Subcutaneous abdominal adipose tissue (tissue), 5 donors: ENCODE measurements at regions not wholly inside any gene's neighbourhood (a gene's known extent, or its start where the extent isn't known, plus 50 kb on each side); places are given as distances from the start of the nearest gene placed in this dataset.

Source experiments
- H3K27ac ChIP-seq: one replicate; pipeline ENCODE4 v1.7.0; 2013; ENCODE audit warnings: low read depth, mild to moderate bottlenecking, inconsistent platforms, low read length, moderate library complexity
- H3K27me3 ChIP-seq, 5 donors: one replicate each; pipeline ENCODE4 v1.7.0; 2013; ENCODE audit warnings: low read length in 5 of 5, inconsistent platforms in 1 of 5; ENCODE audit not compliant: control insufficient read depth in 5 of 5, insufficient read depth in 4 of 5
- H3K36me3 ChIP-seq, 5 donors: one replicate each; pipeline ENCODE4 v1.7.0; 2013; ENCODE audit warnings: low read length in 5 of 5; ENCODE audit not compliant: control insufficient read depth in 5 of 5, insufficient read depth in 5 of 5
- H3K4me1 ChIP-seq, 5 donors: one replicate each; pipeline ENCODE4 v1.7.0; 2013; ENCODE audit warnings: low read length in 5 of 5, mild to moderate bottlenecking in 3 of 5, moderate library complexity in 1 of 5; ENCODE audit not compliant: control insufficient read depth in 5 of 5, insufficient read depth in 5 of 5
- H3K4me3 ChIP-seq, 5 donors: one replicate each; pipeline ENCODE4 v1.7.0; 2013; ENCODE audit warnings: low read length in 5 of 5, low read depth in 1 of 5
- H3K9ac ChIP-seq, 5 donors: one replicate each; pipeline ENCODE4 v1.7.0; 2013; ENCODE audit warnings: low read length in 5 of 5, mild to moderate bottlenecking in 4 of 5, moderate library complexity in 3 of 5
- H3K9me3 ChIP-seq, 5 donors: one replicate each; pipeline ENCODE4 v1.7.0; 2013; ENCODE audit warnings: low read length in 5 of 5; ENCODE audit not compliant: control insufficient read depth in 5 of 5
- donor health status: healthy.
- donor health status: healthy.
- donor health status: healthy.
- donor health status: healthy.
- donor health status: healthy.

DNA sequence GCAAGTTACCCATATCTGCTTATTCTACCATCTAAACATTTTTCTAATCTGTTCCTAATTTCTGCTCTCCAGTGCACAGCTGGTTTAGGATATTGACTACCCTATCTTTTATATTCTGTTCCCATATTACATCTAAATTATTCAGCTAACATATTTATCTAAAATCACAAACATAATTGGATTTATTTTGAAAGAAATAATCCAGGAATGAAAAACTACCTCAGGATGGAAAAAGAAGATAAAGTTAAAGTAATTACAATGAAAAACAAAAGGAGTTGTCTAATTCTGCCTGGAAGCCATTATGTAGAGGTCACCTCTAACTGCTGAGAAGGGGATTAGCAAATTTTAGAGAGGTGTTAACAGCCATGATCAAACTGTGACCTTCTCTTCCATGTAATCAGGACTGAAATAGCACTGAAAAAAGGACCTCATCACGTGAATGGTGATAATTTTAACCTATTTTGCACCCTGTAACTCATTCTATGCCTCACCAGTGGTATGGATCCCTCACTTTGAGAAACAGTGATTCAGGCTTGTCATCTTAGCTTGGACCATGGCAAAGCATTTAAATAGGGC, 653.3 kb downstream of the CDH11 start:
- Histone ChIP-seq H3K9me3 (peaks cover 0 to 4% (median 0%) of the 10 kb centered on the region in 5 donors), H3K36me3 (no peaks in the 10 kb centered on the region), H3K27ac (no peak overlapping the region), H3K27me3 (no peaks in the 10 kb centered on the region), H3K9ac (no peak overlapping the region), H3K4me3 (no peak overlapping the region), H3K4me1 (no peaks in the 10 kb centered on the region)

- Histone ChIP-seq H3K4me1 (no peaks in the 10 kb centered on the region), H3K4me3 (no peak overlapping the region), H3K27me3 (no peaks in the 10 kb centered on the region), H3K9me3 (peaks cover 0 to 4% (median 0%) of the 10 kb centered on the region in 5 donors), H3K36me3 (no peaks in the 10 kb centered on the region), H3K27ac (no peak overlapping the region), H3K9ac (no peak overlapping the region)
Observed at GRCh38 chr16:64459821-64460220, 662.0 kb downstream of the CDH11 start.

- Histone ChIP-seq H3K36me3 (no peaks in the 10 kb centered on the region), H3K4me3 (no peak overlapping the region), H3K27me3 (no peaks in the 10 kb centered on the region), H3K4me1 (no peaks in the 10 kb centered on the region), H3K27ac (no peak overlapping the region), H3K9me3 (peaks cover 0 to 4% (median 0%) of the 10 kb centered on the region in 5 donors), H3K9ac (no peak overlapping the region)
Observed at GRCh38 chr16:64459402-64459801, 662.5 kb downstream of the CDH11 start.

GRCh38 chr16:64455275-64455674, 666.6 kb downstream of the CDH11 start:
- Histone ChIP-seq H3K9me3 (peaks cover 0 to 4% (median 0%) of the 10 kb centered on the region in 5 donors), H3K9ac (no peak overlapping the region)

DNA sequence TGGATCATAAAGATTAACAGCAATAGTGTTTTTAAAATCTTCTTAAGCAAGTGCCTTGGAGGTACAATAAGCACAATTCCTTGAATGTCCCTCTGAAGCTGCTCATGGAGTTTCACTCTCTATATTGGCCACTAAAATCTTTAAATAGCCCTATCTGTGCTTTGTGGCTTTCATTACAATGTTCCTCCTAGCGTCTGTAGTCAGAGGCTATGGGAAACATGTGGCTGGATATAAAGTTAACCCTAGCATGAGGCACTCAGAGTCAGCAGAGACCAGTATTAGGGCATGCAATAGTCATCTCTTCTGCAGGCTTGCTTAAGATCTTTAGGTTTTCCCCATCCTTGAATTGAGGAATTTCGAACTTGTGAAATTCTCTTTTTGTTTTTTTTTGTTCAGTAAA, 668.2 kb downstream of the CDH11 start:
- no peaks in the 10 kb centered on the region for H3K36me3 ChIP-seq
- peaks cover 0 to 4% (median 0%) of the 10 kb centered on the region in 5 donors for H3K9me3 ChIP-seq
- no peaks in the 10 kb centered on the region for H3K27me3 ChIP-seq
- no peak overlapping the region for H3K4me3 ChIP-seq
- H3K4me1 ChIP-seq: peaks cover 0 to 2% (median 0%) of the 10 kb centered on the region in 5 donors
- H3K9ac ChIP-seq: no peak overlapping the region
- no peak overlapping the region for H3K27ac ChIP-seq

More at GRCh38 chr16:64455275-64455674, 666.6 kb downstream of the CDH11 start:
- Histone ChIP-seq H3K4me1 (no peaks in the 10 kb centered on the region), H3K27me3 (no peaks in the 10 kb centered on the region), H3K36me3 (no peaks in the 10 kb centered on the region), H3K27ac (no peak overlapping the region), H3K4me3 (no peak overlapping the region)

DNA sequence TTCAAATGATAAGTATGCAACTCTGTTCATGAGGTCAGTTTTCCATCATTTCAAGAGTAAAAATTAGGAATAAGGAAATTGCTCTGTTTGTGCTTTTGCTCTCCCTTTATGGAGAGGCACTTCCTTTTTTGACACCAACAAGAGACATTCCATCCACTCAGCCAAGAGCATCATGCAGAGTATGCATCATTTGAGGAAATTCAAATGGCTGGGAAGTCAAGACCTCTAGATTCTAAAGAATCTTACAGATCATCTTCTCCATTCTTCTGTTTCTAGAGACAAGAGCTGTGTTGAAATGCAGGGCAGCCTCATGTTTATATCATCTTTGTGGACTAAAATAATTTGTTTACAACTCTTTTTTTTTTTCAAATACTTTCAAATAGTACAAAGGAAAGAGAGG, 669.4 kb downstream of the CDH11 start:
- Histone ChIP-seq H3K27ac (no peak overlapping the region), H3K4me3 (no peak overlapping the region), H3K27me3 (no peaks in the 10 kb centered on the region), H3K36me3 (no peaks in the 10 kb centered on the region), H3K9ac (no peak overlapping the region), H3K9me3 (no peaks in the 10 kb centered on the region), H3K4me1 (peaks cover 0 to 2% (median 0%) of the 10 kb centered on the region in 5 donors)

DNA sequence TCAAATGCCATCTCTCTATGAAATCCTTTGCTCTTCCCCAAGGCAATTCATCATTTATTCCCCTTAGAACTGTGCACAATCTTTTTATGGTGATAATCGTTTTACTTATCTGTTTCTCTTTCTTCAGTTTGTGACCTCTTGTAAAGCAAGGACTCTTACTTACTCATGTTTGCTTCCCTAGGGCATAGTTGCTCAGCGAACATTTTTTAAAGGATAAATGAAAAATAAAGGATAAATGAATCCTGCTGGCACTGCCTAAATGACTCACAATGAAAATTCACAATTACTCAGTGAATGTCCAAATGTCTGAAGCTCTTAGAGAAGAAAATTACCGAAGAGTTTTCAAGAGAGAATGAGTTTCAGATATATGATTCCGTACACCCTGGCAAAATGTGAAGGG, 671.7 kb downstream of the CDH11 start:
- Histone ChIP-seq H3K36me3 (no peaks in the 10 kb centered on the region), H3K9me3 (no peaks in the 10 kb centered on the region), H3K27ac (no peak overlapping the region), H3K4me3 (no peak overlapping the region), H3K4me1 (peaks cover 0 to 2% (median 0%) of the 10 kb centered on the region in 5 donors), H3K27me3 (no peaks in the 10 kb centered on the region), H3K9ac (no peak overlapping the region)

- H3K4me1 ChIP-seq: peaks cover 0 to 2% (median 0%) of the 10 kb centered on the region in 5 donors
- no peaks in the 10 kb centered on the region for H3K9me3 ChIP-seq
- H3K36me3 ChIP-seq: no peaks in the 10 kb centered on the region
- no peaks in the 10 kb centered on the region for H3K27me3 ChIP-seq
- no peak overlapping the region for H3K9ac ChIP-seq
- H3K27ac ChIP-seq: no peak overlapping the region
- H3K4me3 ChIP-seq: no peak overlapping the region
Observed at GRCh38 chr16:64449506-64449905, 672.4 kb downstream of the CDH11 start.

DNA sequence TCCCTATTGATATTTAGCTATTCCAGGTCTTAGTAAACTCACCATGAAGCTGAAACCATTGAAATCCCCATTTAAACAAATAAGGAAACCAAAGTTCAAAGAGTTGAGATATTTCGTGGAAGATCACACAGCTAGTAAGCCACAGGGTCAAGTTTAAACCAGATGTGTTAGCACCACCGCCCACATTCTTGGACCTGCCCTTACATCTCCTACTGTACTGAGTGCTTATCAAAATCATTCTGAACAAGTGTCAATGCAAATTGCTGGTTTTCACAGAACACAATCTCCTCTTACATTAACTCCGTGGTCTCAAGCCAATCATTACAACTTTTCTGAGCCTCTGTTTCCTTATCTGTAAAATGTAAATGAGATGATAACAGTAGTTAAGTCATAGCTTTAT, 676.2 kb downstream of the CDH11 start:
- no peaks in the 10 kb centered on the region for H3K36me3 ChIP-seq
- peaks cover 0 to 2% (median 0%) of the 10 kb centered on the region in 5 donors for H3K4me1 ChIP-seq
- H3K4me3 ChIP-seq: no peak overlapping the region
- peaks cover 0 to 3% (median 0%) of the 10 kb centered on the region in 5 donors for H3K9me3 ChIP-seq
- no peak overlapping the region for H3K27ac ChIP-seq
- no peaks in the 10 kb centered on the region for H3K27me3 ChIP-seq
- H3K9ac ChIP-seq: no peak overlapping the region

DNA sequence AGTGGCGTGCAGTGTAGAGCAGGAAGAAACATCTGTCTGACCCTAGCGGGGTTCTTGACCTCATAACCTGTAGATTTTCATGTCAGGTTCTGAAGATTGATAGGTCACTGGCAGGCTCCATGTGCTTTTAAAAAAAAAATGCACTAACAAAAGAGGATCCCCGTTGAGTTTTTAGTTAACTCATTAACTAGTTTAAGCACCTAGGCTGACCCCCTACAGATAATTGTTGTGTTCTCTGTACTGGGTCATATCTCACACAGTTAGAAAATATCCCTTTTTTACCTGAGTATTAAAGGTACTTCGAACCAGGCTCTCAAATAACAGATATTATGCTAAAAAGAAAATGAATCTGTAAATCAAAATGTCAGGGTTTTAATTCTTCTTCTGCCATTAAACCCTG, 676.6 kb downstream of the CDH11 start:
- Histone ChIP-seq H3K9me3 (peaks cover 0 to 3% (median 0%) of the 10 kb centered on the region in 5 donors), H3K9ac (no peak overlapping the region), H3K4me1 (peaks cover 0 to 3% (median 0%) of the 10 kb centered on the region in 5 donors), H3K27me3 (no peaks in the 10 kb centered on the region), H3K4me3 (no peak overlapping the region), H3K36me3 (no peaks in the 10 kb centered on the region), H3K27ac (no peak overlapping the region)
